Stomach (tissue), 8 donors: ENCODE measurements at regions not wholly inside any gene's neighbourhood (a gene's known extent, or its start where the extent isn't known, plus 50 kb on each side); places are given as distances from the start of the nearest gene placed in this dataset.

ENCODE experiments used
- DNase-seq, 2 donors: peaks; one replicate each; pipeline versions ENCODE4 v3.0.0 to v3.0.0-alpha.2; 2013 to 2019
- H3K27ac ChIP-seq, 5 donors: fragments of 200-600 bp in 4 of 5; sonication (generic) in 4 of 5; one replicate each; pipeline ENCODE4 v1.5.1; 2013 to 2019; ENCODE audit warnings: mild to moderate bottlenecking in 1 of 5, moderate library complexity in 1 of 5
- H3K27me3 ChIP-seq, 3 donors: fragments of 200-600 bp; sonication (generic); one replicate each; pipeline ENCODE4 v1.5.1; 2017 to 2019; ENCODE audit warnings: mixed run types in 1 of 3
- H3K36me3 ChIP-seq, 4 donors: fragments of 200-600 bp; sonication (generic); 1 replicate in 3 of 4; 2 replicates in 1 of 4; pipeline ENCODE4 v1.5.1; 2016 to 2019
- H3K4me1 ChIP-seq, 4 donors: fragments of 200-600 bp; sonication (generic); one replicate each; pipeline ENCODE4 v1.5.1; 2016 to 2019
- H3K4me3 ChIP-seq, 4 donors: fragments of 200-600 bp; sonication (generic) in 3 of 4; one replicate each; pipeline ENCODE4 v1.5.1; 2016 to 2019; ENCODE audit warnings: mild to moderate bottlenecking in 1 of 4
- H3K9me3 ChIP-seq, 4 donors: fragments of 200-600 bp; sonication (generic); one replicate each; pipeline ENCODE4 v1.5.1; 2016 to 2019
- CTCF ChIP-seq, 7 experiments: fragments of 450-650 bp in 4 of 7; fragments of 200-600 bp in 3 of 7; sonication (generic) in 3 of 7; IDR thresholded peaks; one replicate each; pipeline ENCODE4 v1.5.1; 2016 to 2019; ENCODE audit warnings: antibody characterized with exemption in 7 of 7, control low read depth in 2 of 7, mild to moderate bottlenecking in 1 of 7
- EP300 ChIP-seq: sonication (generic); formaldehyde crosslinking; IDR thresholded peaks from one replicate; pipeline ENCODE4 v1.6.1; 2017; ENCODE audit warnings: antibody characterized with exemption
- POLR2A ChIP-seq, 4 donors: fragments of 450-650 bp; IDR thresholded peaks; one replicate each; pipeline ENCODE4 v1.6.1; 2016; ENCODE audit warnings: antibody characterized with exemption in 4 of 4, control low read depth in 2 of 4, mild to moderate bottlenecking in 1 of 4, moderate library complexity in 1 of 4
- POLR2AphosphoS5 ChIP-seq, 3 donors: sonication (generic); formaldehyde crosslinking; IDR thresholded peaks; one replicate each; pipeline ENCODE4 v1.6.1; 2016; ENCODE audit warnings: antibody characterized with exemption in 3 of 3
- WGBS, 5 donors: extraction: QIAGEN DNeasy Blood & Tissue Kit in 3 of 5; methylation state at CpG; one replicate each; pipeline versions ENCODE4 v1.1.5 to v1.1.7; 2013 to 2018; 5-methylcytosine and 5-hydroxymethylcytosine counted together
- intact Hi-C: fragments of 100-400 bp; cut with DNase I; formaldehyde crosslinking; loops from one replicate; pipeline ENCODE4 v1.15.1; 2023; ENCODE audit warnings: low total_unique reads
- donor health status: healthy with polysubstance abuse.
- donor health status: Bipolar disorder and iron deficiency.
- donor health status: healthy.

- H3K4me3 ChIP-seq, result no peak overlapping the region
- peaks cover 0 to 3% (median 0%) of the 10 kb centered on the region in 4 donors for H3K9me3 ChIP-seq
- no peaks in the 10 kb centered on the region for H3K36me3 ChIP-seq
- no peak overlapping the region for H3K27ac ChIP-seq
- no peaks in the 10 kb centered on the region for H3K27me3 ChIP-seq
- no peak for DNase-seq
- 26 to 62% (median 54%) methylated on average over 3 of the region's 3 CpGs for WGBS, 5 donors
- intact Hi-C loops, result no loop called here
- H3K4me1 ChIP-seq, result peaks cover 0 to 6% (median 0%) of the 10 kb centered on the region in 4 donors
- no peak for TF ChIP-seq POLR2A (IDR thresholded peaks at IDR 0.05)
- TF ChIP-seq EP300, result no peak
- TF ChIP-seq POLR2AphosphoS5 (IDR thresholded peaks at IDR 0.05), result no peak
- TF ChIP-seq CTCF (IDR thresholded peaks at IDR 0.05), result no peak
Observed at GRCh38 chr5:92980491-92980890, 600.5 kb downstream of the NR2F1-AS1 start.

GRCh38 chr5:92979716-92980115 is 601.3 kb downstream of the NR2F1-AS1 start:
- H3K4me3 ChIP-seq, result no peak overlapping the region
- no peaks in the 10 kb centered on the region for H3K36me3 ChIP-seq
- TF ChIP-seq EP300 (no peak), POLR2AphosphoS5 (IDR thresholded peaks at IDR 0.05) (no peak), CTCF (IDR thresholded peaks at IDR 0.05) (no peak), POLR2A (IDR thresholded peaks at IDR 0.05) (no peak)
- no peak for DNase-seq
- intact Hi-C loops, result no loop called here
- no peak overlapping the region for H3K27ac ChIP-seq
- peaks cover 0 to 3% (median 0%) of the 10 kb centered on the region in 4 donors for H3K9me3 ChIP-seq
- peaks cover 0 to 6% (median 0%) of the 10 kb centered on the region in 4 donors for H3K4me1 ChIP-seq
- H3K27me3 ChIP-seq, result no peaks in the 10 kb centered on the region
- WGBS, 5 donors, result 57 to 80% (median 58%) methylated on average over 1 of the region's 1 CpG

GRCh38 chr5:92977846-92978540 is 603.0 kb downstream of the NR2F1-AS1 start:
- no peak overlapping the region for H3K4me3 ChIP-seq
- no peak for DNase-seq
- peaks cover 0 to 6% (median 0%) of the 10 kb centered on the region in 4 donors for H3K4me1 ChIP-seq
- H3K9me3 ChIP-seq, result peaks cover 0 to 3% (median 0%) of the 10 kb centered on the region in 4 donors
- intact Hi-C loops, result no loop called here
- no peaks in the 10 kb centered on the region for H3K36me3 ChIP-seq
- H3K27me3 ChIP-seq, result no peaks in the 10 kb centered on the region
- no peak overlapping the region for H3K27ac ChIP-seq
- TF ChIP-seq CTCF (IDR thresholded peaks at IDR 0.05), result no peak
- TF ChIP-seq POLR2AphosphoS5 (IDR thresholded peaks at IDR 0.05), result no peak
- TF ChIP-seq EP300, result no peak
- 83 to 92% (median 90%) methylated on average over 3 of the region's 3 CpGs for WGBS, 5 donors

- Histone ChIP-seq H3K27me3 (no peaks in the 10 kb centered on the region), H3K27ac (no peak overlapping the region), H3K4me1 (peaks cover 0 to 7% (median 0%) of the 10 kb centered on the region in 4 donors), H3K36me3 (no peaks in the 10 kb centered on the region), H3K4me3 (no peak overlapping the region), H3K9me3 (peaks cover 0 to 3% (median 0%) of the 10 kb centered on the region in 4 donors)
- TF ChIP-seq POLR2AphosphoS5 (IDR thresholded peaks at IDR 0.05) (no peak), POLR2A (IDR thresholded peaks at IDR 0.05) (no peak), EP300 (no peak), CTCF (IDR thresholded peaks at IDR 0.05) (no peak)
- no peak for DNase-seq
- intact Hi-C loops, result no loop called here
- 61 to 85% (median 71%) methylated on average over 1 of the region's 1 CpG for WGBS, 5 donors
Observed at GRCh38 chr5:92976156-92976555, 604.9 kb downstream of the NR2F1-AS1 start.
